ENCODE measurements at regions not wholly inside any gene's neighbourhood (a gene's known extent, or its start where the extent isn't known, plus 50 kb on each side); places are given as distances from the start of the nearest gene placed in this dataset.

GRCh38 chr11:97963528-97964331 lies 1057.0 kb upstream of the CNTN5 start:
- no peak for DNase-seq

GRCh38 chr11:97964332-97965004 lies 1056.3 kb upstream of the CNTN5 start:
- DNase-seq = no peak

DNA sequence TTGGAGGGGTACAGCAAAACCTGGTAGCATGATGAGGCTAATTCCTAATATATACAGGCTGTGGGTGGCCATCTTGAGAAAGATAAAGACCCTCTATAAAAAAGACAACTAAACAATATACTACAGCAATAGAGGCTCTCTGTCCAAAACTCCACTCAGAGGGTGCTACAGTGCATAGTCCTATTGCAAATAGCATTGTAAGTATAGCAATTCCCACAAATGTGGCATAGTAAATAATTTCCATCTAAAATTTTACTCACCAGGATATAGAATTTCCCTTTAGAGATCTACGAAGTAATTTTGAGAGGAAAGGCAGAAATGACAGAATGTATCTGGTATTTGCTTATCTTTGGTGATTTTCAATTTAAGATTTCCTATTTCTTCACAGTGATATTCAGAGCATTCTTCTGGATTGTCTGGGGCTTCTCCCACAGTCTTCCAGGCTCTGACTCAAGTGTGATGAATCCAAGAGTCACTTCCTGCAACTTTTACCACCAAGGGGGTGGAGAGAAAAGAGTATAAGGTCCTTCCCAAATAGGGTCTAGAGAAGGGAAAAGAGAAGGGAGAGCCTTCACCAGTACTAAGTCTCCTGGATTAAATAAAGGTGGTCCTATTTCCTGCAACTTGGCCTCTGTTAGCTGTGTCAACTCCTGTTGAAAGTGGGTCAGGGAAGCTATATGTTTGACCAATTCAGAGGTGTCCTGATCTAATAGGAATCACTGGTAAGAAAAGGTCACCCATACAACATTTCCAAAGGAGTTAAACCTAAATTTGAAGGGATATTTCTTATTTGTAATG lies 1054.7 kb upstream of the CNTN5 start:
- DNase-seq = no peak

DNA sequence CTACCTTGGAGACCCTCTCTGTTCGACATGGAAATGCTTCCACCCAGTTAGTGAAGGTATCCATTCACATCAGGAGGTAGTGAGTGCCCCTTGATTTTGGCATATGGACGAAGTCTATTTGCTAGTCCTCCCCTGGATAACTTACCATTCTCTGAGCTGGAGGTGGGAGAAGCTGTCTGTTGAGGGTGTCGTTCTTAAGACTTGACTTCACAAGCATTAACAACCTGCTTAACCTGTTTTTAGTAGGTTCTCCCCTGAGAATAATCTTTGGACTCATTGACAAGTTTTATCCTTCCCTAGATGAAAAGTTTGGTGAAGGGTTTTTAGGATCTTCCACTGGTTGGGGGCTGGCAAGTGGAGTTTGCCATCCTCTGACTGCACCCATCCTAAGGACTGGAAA lies 1053.8 kb upstream of the CNTN5 start:
- DNase-seq = no peak

- no peak for DNase-seq
Measured at GRCh38 chr11:97968071-97968470, 1052.7 kb upstream of the CNTN5 start.

DNA sequence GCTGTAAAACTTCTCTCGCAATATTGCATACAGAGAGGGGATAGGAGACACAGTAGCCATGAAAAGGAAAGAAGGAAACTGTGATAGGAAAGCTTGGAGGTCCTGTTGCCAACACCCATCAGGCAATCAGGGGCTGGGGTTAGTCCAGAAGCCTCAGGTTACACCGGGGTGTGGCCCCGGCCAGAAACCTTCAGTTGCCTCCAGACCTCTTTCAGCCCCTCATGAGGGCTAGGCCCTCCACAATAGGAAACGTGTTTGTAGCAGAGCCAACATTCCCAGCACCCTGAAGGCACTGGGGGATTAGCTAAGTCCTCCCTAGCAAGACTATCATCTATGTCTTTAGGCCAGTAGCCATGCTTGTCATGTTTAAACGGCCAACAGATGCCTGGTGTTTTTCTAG lies 1048.0 kb upstream of the CNTN5 start:
- DNase-seq = no peak

- no peak for DNase-seq
Measured at GRCh38 chr11:97973352-97973857, 1047.3 kb upstream of the CNTN5 start.

DNA sequence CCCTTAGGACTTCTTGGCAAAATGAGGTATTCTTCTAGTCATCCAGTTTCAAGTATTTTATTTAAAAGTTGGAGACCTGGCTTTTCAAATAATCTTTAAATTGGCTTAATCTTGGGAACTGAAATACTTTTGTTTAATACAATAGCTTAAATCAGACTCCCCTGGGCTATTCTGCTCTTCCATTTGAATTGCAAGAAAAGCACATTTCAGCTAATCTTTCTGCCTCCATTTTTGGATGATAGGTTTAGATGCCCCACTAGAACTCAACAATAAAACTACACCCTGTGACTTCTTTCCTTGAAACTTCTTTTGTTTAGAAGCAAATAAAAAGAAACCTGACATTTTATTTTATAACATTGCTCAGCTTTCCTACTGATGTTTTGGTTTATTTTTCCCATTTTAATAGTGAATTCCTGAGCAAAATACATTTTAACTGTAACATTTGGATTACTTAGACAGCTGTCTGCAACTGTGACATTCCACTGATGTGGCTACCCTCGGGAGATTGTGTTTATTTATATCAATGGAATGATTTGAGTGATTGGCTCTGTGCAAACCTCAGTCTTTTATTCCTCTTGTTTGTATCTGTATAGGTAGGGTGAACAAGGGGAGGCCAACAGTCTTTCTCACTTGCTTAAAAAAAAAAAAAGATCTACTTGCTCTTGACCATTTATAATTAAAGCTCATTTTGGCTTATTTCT lies 1045.8 kb upstream of the CNTN5 start:
- no peak for DNase-seq

GRCh38 chr11:97977726-97978125 lies 1043.0 kb upstream of the CNTN5 start:
- no peak for DNase-seq

DNA sequence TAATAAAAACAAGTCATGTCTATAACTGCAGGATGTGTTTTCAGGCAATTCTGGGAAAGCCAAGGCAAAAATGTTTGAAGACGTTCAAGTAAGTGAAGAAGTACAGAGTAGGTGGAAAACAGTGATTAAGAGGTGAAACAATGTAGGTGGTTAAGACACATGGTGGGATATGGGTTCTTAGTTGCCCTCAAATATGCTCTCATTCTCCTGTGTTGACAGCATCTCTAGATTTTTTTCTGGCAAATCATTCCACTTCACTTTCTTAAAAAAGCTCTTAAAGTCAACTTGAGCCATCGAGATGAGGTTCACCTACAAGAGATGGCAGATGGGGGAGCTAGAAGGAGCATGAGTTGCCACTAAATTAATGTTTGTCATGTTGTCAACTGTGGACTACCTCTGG lies 1041.0 kb upstream of the CNTN5 start:
- no peak for DNase-seq

- DNase-seq = no peak
Measured at GRCh38 chr11:97982512-97982911, 1038.2 kb upstream of the CNTN5 start.

DNA sequence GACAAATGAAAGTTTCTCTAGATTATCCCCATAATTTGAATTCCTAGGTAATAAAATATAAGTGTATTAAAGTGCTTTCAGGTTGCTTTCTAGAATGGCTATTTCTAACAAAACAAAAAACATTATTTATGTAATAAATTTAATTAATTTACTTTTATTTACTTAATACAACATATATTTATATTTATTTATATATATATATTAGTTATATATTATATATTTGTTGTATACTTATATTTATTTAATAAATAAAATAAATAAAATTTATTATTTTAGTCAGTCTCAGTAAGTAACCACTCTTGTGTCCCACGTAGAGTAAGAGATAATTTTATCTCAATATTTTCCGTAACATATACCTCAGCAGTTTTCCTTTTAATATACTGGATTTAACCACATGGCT lies 1031.6 kb upstream of the CNTN5 start:
- DNase-seq = no peak

- DNase-seq = no peak
Measured at GRCh38 chr11:97990162-97990920, 1030.4 kb upstream of the CNTN5 start.

- DNase-seq = no peak
Measured at GRCh38 chr11:97993562-97993961, 1027.2 kb upstream of the CNTN5 start.

- DNase-seq = no peak
Measured at GRCh38 chr11:97995874-97996273, 1024.9 kb upstream of the CNTN5 start.

DNA sequence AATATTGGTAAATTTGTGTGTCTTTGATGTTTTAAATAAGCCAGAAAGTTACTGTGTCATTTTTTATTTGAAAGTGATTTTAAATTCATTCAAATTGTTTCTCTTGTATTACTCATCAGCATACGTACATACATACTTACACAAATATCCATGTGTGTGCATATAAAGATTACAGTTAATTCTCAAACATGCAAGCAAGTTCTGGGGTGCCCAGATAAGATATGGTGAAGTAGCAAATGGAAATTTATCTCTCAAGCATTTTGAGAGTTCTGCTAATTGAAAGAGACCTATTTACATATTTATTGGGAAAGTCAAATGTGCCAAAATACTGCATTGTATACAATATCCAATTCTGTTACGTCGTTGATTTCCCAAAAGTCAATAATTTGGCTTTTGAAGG lies 1024.0 kb upstream of the CNTN5 start:
- no peak for DNase-seq

DNA sequence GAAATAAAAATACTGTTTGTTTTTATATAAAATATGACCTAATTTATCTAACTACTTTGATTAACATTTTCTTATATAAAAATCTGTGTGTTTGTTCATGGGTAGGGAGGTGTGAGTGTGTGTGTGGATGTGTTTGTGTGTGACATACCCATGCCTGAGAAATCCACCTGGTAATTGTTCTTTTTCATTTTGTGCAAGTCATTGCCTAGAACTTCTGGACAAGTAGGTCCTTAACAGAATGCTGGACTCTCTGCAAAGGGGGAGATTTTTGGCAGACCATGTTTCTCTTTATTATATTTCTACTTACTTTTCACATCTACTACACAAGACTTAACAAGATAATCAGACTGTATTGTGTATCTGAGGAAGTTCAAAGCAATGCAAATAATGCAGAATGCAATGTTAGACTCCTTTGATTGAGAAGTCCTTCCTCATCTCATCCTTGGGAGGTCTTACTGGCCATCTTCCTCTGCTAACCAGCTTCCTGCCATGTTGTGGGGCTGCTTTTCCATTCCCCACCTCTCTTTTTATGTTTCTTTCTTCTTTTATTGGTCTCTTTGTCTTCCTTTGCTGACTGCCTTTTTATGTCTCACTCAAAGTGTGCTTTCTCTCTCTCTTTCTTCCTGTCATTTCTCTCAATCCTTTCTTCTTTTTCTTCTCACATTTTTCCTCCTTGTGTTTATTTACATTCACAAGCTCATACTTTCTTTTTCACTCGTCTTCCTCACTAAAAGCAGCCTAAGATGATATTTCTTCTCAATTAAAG lies 1017.0 kb upstream of the CNTN5 start:
- DNase-seq = no peak

- no peak for DNase-seq
Measured at GRCh38 chr11:98007072-98007471, 1013.7 kb upstream of the CNTN5 start.

- no peak for DNase-seq
Measured at GRCh38 chr11:98027652-98028051, 993.1 kb upstream of the CNTN5 start.

DNA sequence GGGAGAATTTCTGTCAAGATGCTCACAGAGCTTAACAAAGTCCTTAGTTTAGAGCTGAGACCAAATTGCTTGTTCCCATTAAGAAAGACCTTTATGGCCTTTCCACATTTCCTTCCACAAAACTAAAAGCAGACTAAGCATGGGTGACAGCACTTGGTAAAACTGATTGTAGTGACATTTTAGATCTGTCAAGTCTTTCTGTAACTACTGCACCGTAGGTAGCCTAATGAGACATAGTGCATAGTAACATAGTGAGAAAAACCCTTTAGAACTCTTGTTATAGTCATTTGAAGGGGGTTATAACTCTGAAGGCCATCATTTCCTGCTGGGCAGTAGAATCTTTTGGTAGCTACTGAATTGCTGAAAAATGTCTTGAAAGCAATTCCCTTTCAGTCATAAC lies 990.9 kb upstream of the CNTN5 start:
- no peak for DNase-seq

Data from renal pelvis (tissue), 1 donor.